Heart left ventricle (tissue), 16 donors: ENCODE measurements at regions not wholly inside any gene's neighbourhood (a gene's known extent, or its start where the extent isn't known, plus 50 kb on each side); places are given as distances from the start of the nearest gene placed in this dataset.

Experiments
- ATAC-seq, 4 donors: fragments of 200-7000 bp; cut with Tn5 transposase; one replicate each; pipeline ENCODE4 v1.9.1; 2020 to 2022; ENCODE audit warnings: moderate library complexity in 4 of 4, mild to moderate bottlenecking in 3 of 4, moderate number of reproducible peaks in 1 of 4
- DNase-seq, 5 donors: peaks; one replicate each; pipeline ENCODE4 v3.0.0-alpha.2; 2020
- H3K27ac ChIP-seq, 12 donors: fragments of 200-600 bp; sonication (generic) in 4 of 12; one replicate each; pipeline versions ENCODE4 v1.5.0 to v1.8.0; 2016 to 2022; ENCODE audit warnings: mild to moderate bottlenecking in 2 of 12
- H3K27me3 ChIP-seq, 9 donors: fragments of 200-600 bp; sonication (generic) in 2 of 9; one replicate each; pipeline versions ENCODE4 v1.5.1 to v1.8.0; 2016 to 2022; ENCODE audit warnings: mild to moderate bottlenecking in 3 of 9
- H3K36me3 ChIP-seq, 9 donors: fragments of 200-600 bp; sonication (generic) in 2 of 9; one replicate each; pipeline versions ENCODE4 v1.5.0 to v1.8.0; 2018 to 2022; ENCODE audit warnings: mild to moderate bottlenecking in 2 of 9
- H3K4me1 ChIP-seq, 12 donors: fragments of 200-600 bp; sonication (generic) in 4 of 12; one replicate each; pipeline versions ENCODE4 v1.5.0 to v1.8.0; 2016 to 2022; ENCODE audit warnings: mild to moderate bottlenecking in 3 of 12
- H3K4me3 ChIP-seq, 12 donors: fragments of 200-600 bp; sonication (generic) in 4 of 12; one replicate each; pipeline versions ENCODE4 v1.5.0 to v1.8.0; 2017 to 2022; ENCODE audit warnings: mild to moderate bottlenecking in 9 of 12, moderate library complexity in 4 of 12
- H3K9me3 ChIP-seq, 12 donors: fragments of 200-600 bp; sonication (generic) in 4 of 12; one replicate each; pipeline versions ENCODE4 v1.5.0 to v1.8.0; 2016 to 2022; ENCODE audit warnings: mild to moderate bottlenecking in 1 of 12
- CTCF ChIP-seq, 12 donors: fragments of 200-600 bp; sonication (generic) in 4 of 12; IDR thresholded peaks; one replicate each; pipeline versions ENCODE4 v1.5.0 to v1.8.0; 2018 to 2022; ENCODE audit warnings: antibody characterized with exemption in 12 of 12, mild to moderate bottlenecking in 5 of 12
- POLR2A ChIP-seq, 2 donors: fragments of 450-650 bp; IDR thresholded peaks; one replicate each; pipeline ENCODE4 v1.6.1; 2017; ENCODE audit warnings: antibody characterized with exemption in 2 of 2, mild to moderate bottlenecking in 2 of 2, moderate library complexity in 2 of 2
- WGBS, 4 donors: extraction: QIAGEN DNeasy Blood & Tissue Kit in 2 of 4; methylation state at CpG; one replicate each; pipeline versions ENCODE4 v1.1.5 to v1.1.7; 2013 to 2018; 5-methylcytosine and 5-hydroxymethylcytosine counted together
- intact Hi-C, 10 donors: fragments of 100-400 bp; cut with DNase I; formaldehyde crosslinking; loops; one replicate each; pipeline versions ENCODE4 v1.11.1 to v1.14.2; 2022
- donor health status: ischemic (EF 13 %, LVEDD 7.1; RV severe dilation, severe dysfunction).
- donor health status: healthy with polysubstance abuse.
- donor health status: DM: no; HTN: yes; CAD: no.
- donor health status: DM: no; HTN: no; CAD: no.
- donor health status: ischemic (EF 25% LVEDD 6.9; RV normal size, moderate dysfunction).
- donor health status: ischemic (EF 25% LVEDD 5.7; RV mildly dilated, moderate dysfunction).
- donor health status: healthy.
- donor health status: DM: yes; HTN: yes; CAD: no.
- donor health status: ischemic (EF 35%, LVEDD 5.7; RV mildly dilated, moderate dysfunction).
- donor health status: nonischemic (EF 11% LVEDD 7.7; RV severe dilation, severe dysfunction).
- donor health status: DM: yes; HTN: yes; CAD: no.
- donor health status: PGD.
- donor health status: ischemic (EF 29% LVEDD 5.4; RV normal size, mild dysfunction).
- donor health status: nonischemic (EF 23%, LVEDD 6.1; RV moderate dilation, normal function).

GRCh38 chr1:245015031-245015430, 139.8 kb upstream of the KIF26B start:
- no peak overlapping the region for H3K4me3 ChIP-seq
- H3K36me3 ChIP-seq = peaks cover 0 to 3% (median 0%) of the 10 kb centered on the region in 9 donors
- H3K9me3 ChIP-seq = no peaks in the 10 kb centered on the region
- ATAC-seq (no peak), DNase-seq (no peak)
- 88 to 94% (median 90%) methylated on average over 3 of the region's 3 CpGs for WGBS, 4 donors
- H3K4me1 ChIP-seq = peaks cover 0 to 20% (median 0%) of the 10 kb centered on the region in 12 donors
- H3K27ac ChIP-seq = no peak overlapping the region
- TF ChIP-seq POLR2A (IDR thresholded peaks at IDR 0.05) (no peak), CTCF (IDR thresholded peaks at IDR 0.05) (no peak)
- no peaks in the 10 kb centered on the region for H3K27me3 ChIP-seq
- intact Hi-C loops = no loop called here

- Histone ChIP-seq H3K4me1 (peaks cover 0 to 20% (median 0%) of the 10 kb centered on the region in 12 donors), H3K4me3 (no peak overlapping the region), H3K36me3 (peaks cover 0 to 3% (median 0%) of the 10 kb centered on the region in 9 donors), H3K27me3 (no peaks in the 10 kb centered on the region), H3K9me3 (no peaks in the 10 kb centered on the region), H3K27ac (no peak overlapping the region)
- ATAC-seq (no peak), DNase-seq (no peak)
- intact Hi-C loops = no loop called here
- TF ChIP-seq POLR2A (IDR thresholded peaks at IDR 0.05) (no peak), CTCF (IDR thresholded peaks at IDR 0.05) (no peak)
- 79 to 95% (median 95%) methylated on average over 3 of the region's 3 CpGs for WGBS, 4 donors
Observed at GRCh38 chr1:245014247-245015029, 140.3 kb upstream of the KIF26B start.

DNA sequence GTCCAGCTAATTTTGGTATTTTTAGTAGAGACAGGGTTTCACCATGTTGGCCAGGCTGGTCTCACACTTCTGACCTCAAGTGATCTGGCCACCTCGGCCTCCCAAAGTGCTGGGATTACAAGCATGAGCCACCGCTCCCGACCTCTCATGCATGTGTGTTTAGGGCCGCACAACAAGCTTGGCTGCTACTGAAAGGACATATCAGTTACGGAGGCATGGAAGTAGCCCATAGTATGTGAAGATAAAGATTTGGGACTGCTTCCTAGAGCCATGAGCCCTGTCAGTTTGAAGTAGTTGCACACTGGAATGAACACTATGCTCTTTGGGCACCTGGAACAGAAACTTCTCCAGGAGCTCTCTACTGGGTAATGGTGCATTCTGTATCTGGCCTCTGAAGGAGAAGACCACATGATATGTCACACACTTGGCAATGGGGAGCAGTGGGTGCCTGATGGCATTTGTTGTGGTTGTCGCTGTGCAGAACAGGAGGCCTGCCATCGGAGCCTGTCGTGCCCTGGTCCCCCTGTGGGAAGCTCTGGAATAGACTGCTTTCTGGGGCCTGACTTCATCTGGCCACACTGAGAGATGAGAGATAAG, 144.7 kb upstream of the KIF26B start:
- intact Hi-C loops = no loop called here
- DNase-seq = no peak
- no peak for TF ChIP-seq CTCF (IDR thresholded peaks at IDR 0.05)
- no peak for TF ChIP-seq POLR2A (IDR thresholded peaks at IDR 0.05)

GRCh38 chr1:245008761-245009160, 144.4 kb upstream of the HNRNPU start:
- ATAC-seq = peak in 1 of 4 donors; percentile 37
- Histone ChIP-seq H3K4me1 (peaks cover 0 to 8% (median 0%) of the 10 kb centered on the region in 12 donors), H3K9me3 (no peaks in the 10 kb centered on the region), H3K36me3 (no peaks in the 10 kb centered on the region), H3K27me3 (no peaks in the 10 kb centered on the region), H3K27ac (no peak overlapping the region), H3K4me3 (no peak overlapping the region)
- intact Hi-C loops = no loop called here
- DNase-seq = no peak
- TF ChIP-seq POLR2A (IDR thresholded peaks at IDR 0.05) (no peak), CTCF (IDR thresholded peaks at IDR 0.05) (no peak)
- 93 to 96% (median 95%) methylated on average over 5 of the region's 5 CpGs for WGBS, 4 donors

More for the DNA sequence above, 144.7 kb upstream of the KIF26B start:
- Histone ChIP-seq H3K36me3 (no peaks in the 10 kb centered on the region), H3K27ac (peak overlapping the region in 1 of 12 donors; percentile 7), H3K4me1 (peaks cover 0 to 8% (median 0%) of the 10 kb centered on the region in 12 donors), H3K4me3 (no peak overlapping the region), H3K9me3 (no peaks in the 10 kb centered on the region), H3K27me3 (no peaks in the 10 kb centered on the region)
- 58 to 71% (median 64%) methylated on average over 7 to 8 of the region's 8 CpGs for WGBS, 4 donors
- peak; percentile 45 to 66 (median 58) for ATAC-seq
